NCI-H510A treated with DMSO at 0.1 percent for 48 hours (cell line): ENCODE measurements at regions not wholly inside any gene's neighbourhood (a gene's known extent, or its start where the extent isn't known, plus 50 kb on each side); places are given as distances from the start of the nearest gene placed in this dataset.

Experiments used
- DNase-seq: peaks from one replicate; lab custom pipeline; 2025; lab: John Stamatoyannopoulos, UW

DNA sequence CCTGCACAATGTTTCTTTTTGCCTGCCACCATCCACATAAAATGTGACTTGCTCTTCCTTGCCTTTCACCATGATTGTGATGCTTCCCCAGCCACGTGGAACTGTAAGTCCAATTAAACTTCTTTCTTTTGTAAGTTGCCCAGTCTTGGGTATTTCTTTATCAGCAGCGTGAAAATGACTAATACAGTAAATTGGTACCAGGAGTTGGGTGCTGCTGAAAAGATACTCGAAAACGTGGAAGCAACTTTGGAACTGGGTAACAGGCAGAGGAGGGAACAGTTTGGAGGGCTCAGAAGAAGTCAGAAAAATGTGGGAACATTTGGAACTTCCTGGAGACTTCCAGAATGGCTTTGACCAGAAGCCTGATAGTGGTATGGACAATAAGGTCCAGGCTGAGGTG, 425.3 kb downstream of the GPATCH2 start:
- DNase-seq, result no peak

DNA sequence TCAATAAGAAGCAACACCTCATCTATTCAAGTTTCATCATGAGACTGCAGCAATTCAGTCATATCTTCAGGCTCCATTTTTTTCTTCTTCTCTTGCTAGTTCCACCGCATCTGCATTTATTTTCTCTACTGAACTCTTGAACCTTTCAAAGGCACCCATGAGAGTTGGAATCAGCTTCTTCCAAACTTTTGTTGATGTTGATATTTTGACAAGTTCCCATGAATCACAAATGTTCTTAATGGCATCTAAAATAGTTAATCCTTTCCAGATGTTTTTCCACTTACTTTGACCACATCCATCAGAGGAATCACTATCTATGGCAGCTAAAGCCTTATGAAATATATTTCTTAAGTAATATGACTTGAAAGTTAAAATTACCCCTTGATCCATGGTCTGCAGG, 434.3 kb downstream of the GPATCH2 start:
- DNase-seq, result no peak

DNA sequence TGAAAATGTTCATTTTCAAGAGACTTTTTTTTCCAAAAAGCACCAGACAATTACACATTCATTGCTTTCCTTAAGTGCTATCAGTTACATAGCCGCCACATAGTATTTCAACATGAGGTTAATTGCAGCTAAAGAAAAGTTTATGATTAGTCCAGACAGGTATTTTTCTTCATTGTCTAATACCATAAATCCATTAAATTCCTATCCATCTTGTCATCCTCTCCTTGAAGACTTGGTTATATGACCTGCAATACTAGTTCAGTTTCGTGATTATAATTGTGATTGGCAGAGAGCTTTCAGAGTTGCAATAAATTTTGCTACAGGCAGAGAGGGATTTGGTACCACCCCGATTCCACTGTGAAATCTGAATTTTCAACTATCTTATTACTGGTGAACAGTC, 437.7 kb downstream of the GPATCH2 start:
- DNase-seq, result no peak

DNA sequence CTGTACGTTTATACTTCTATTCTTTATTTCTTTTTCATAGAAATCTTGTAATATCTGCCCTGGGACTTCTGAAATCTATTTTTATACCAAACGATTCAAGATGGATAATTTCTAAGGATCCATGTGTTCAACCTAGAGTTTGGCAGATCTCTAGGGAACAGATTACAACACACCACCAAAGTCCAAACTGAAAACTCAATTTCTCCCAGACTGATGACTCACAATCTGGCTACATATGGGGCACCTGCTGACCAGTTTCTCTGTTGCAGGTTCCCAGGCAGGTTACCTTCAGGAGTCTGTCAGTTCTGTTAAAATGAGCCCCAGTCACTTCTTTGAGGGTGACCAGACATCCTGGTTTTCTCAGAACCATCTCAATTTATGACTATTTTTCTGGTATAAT, 439.4 kb downstream of the GPATCH2 start:
- DNase-seq, result no peak

DNA sequence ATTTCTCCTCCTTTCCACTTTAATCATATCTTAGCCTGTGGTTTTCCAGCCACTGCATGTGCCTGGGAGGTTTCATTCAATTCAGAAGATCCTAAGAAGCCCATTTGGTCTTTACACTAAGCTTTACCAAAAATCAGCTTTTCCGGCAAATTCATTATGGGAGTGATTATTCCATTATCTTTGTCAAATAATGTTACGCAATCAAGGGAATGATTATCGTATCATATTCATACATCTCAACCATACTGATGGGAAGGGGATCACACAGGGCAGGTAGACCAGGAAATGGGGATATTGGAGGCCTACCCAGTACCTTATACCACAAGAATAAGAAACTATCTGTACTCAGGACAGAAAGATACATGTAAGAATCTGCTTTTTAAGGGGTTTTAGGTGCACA, 440.5 kb downstream of the GPATCH2 start:
- no peak for DNase-seq

DNA sequence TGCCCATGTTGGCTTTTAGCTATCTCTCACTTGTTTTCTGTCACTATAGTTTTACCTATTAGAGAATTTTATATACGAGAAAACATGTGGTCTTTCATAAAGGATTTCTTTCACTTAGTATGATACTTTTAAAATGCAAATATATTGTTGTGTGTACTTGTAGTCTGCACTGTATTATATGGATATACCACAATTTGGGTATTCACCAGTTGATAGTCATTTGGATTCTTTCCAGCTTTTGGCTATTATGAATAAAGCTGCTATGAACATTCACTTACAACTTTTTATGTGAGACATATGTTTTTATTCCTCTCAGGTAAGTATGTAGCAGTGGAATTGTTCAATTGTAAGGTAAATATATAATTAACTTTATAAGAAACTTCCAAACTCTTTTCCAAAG, 441.5 kb downstream of the GPATCH2 start:
- no peak for DNase-seq

DNA sequence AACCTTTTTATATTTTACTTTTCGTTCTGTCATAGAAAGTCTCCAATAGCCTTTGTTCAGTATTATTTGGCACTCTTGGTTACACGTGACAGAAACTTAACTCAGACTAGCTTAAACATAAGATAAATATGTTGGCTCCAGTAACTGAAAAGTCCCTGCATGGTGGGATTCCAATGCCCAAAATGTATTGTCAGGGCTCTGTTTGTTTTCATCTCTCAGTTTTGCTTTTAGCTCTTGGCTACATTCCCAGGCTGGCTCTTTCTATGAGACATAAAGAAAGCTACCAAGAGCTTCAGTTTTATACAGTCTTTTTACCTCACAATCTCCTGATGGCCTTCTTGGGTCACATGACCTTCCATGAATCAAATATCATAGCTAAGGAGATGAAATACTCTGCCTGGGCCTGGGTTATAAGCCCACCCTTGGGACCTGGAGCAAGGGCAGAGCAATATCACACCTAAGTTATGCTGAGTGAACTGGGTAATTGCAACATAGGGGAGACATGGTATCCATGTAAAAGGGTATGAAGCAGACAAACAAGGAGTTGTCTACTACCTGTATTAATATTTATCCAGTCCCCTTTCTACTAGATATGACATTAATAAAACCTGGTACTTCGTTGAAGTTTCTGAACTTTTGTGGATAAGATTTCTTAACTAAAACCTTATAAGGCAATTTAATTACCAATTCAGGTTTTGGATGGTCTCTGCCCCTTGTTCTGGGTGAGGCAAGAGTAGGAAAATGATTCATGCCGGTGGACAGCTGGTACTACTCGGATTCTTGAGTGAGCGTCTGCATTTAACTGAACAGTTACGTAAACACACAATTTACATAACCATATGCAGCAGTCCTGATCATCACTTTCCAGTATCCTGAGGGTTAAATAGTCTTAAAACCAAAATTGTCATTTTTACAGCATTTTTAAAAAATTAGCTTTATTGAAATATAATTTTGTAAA, 442.3 kb downstream of the GPATCH2 start:
- DNase-seq, result no peak

DNA sequence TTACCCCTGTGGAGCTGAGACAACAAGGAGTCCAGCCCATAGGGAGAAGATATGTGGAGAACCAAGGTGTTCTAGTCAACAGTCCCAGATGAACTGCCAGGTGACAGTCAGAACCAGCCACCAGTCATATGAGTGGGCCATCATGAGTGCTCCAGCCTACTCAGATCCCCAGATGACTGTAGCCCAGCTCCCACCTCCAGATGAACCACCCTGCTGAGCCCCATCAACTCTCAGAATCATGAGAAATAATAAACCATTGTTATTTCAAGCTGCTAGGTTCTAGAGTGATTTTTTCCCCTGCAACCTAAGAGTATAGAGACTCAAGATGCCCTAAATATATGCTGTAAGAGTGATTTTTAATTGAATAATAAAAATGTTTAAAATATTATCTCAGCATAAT, 444.2 kb downstream of the GPATCH2 start:
- DNase-seq, result no peak

DNA sequence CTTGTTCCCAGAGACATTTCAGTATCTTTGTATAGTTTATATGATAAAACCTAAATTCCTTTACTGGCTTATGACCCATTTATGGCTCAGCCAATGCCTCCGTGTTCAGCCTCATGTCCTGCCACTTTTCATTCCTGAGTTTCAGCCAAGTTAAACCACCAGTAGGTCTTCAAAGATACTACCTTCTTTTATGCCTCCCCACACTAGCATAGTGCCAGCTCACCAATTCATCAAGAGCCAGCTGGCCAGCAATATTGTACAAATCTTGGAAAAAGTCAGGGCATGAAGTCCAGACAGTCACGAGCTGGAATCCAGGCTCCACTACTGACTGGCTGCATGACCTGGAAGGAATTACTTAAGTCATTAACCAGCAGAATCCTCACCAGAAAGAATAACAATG, 446.0 kb downstream of the GPATCH2 start:
- no peak for DNase-seq

DNA sequence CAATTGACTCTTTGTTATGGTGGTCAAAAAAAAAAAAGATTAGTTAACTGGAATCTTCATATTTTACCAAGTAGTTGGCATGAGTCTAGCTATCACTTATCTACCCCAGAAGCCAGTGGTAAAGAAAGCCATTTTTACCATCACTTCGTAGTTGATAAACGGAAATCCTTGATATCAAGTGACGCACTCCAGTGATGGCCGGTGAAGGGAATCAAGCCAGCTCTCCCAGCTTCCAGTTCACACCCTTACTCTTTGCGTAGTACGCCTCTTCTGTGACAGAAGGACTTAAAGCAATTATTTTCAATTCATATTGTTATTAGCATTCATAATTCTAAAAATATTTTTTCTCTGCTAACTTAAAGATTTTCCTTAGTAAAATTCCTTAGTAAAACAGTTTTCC, 447.9 kb downstream of the GPATCH2 start:
- DNase-seq, result no peak

DNA sequence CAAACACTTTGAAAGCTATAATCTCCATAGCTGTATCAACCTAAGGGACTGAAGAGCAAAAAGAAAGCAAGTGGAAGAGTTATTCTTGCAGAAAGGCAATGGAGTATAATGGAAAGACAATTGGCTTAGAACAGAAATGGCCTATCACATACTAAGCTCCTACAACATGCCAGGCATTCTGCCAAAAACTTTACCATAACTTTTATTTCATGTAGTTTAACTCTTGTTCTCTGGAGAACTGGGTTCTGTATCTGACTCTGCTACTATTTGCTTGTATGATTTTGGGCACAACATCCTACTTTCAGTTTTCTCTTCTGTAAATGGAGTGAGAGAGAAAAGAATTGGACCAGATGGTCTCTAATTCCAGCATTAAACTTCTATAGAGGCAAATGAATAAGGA, 449.1 kb downstream of the GPATCH2 start:
- no peak for DNase-seq

DNA sequence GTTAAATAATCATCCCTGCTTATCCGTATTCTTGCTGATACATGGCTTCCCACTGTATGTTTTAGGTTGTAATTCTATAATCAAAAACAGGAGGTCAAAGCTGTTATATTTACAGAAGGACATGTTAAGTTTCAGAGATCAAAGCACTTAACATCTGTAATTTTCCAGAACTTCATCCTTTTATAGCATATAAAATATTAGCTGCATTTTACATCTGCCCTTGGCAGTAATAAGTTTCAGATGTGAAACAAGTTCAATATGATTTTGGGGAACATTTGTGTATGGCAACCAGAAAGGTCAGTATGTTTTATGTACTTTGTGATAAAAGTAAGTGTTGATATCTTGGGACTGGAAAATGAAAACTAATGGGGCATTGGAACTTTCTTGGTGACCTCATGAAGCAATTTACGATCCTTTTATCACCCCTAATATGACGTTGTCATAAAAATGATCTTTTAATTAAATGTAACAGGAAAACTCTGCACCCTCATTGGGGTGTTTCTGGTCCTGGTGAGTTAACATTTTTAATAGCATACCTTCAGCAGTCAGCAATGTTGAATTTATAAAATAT, 449.6 kb downstream of the GPATCH2 start:
- DNase-seq, result no peak

DNA sequence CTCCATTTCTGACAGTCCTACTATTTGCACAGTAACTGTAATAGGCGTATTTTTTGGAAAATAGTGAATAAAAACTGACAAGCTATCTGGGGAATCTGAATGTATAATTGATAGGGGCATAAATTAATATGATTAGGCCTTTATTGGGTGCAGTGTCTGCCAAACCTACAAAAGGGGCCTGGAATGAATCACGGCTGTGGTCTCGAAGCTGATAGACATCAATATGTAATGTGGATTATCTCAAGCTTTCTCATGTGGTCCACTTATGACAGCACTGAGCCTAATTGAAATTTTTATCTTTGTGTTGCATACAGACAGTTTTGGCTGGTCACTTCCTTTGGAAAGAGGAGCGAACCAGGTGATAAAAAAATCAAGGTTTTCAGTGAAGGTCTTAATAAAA, 450.4 kb downstream of the GPATCH2 start:
- no peak for DNase-seq

DNA sequence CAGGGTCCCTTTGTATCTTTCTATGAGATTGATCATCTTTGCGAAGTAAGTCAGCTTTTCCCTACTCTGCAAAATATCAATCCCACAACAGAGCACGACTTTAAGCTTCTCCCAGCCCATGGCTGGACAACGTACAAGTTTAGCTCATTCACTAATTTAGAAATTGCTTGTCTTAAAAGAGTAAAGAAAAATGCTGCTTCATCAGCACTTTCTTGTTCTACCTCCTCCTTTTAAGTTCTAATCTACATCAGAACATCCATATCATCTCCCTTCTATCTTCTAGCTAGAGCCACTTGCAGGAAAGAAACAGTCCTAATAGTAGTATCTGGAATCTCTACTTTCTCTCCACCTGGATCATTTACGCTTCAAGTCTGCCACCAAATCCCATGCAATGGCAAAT, 441.2 kb upstream of the ESRRG start:
- DNase-seq, result no peak

DNA sequence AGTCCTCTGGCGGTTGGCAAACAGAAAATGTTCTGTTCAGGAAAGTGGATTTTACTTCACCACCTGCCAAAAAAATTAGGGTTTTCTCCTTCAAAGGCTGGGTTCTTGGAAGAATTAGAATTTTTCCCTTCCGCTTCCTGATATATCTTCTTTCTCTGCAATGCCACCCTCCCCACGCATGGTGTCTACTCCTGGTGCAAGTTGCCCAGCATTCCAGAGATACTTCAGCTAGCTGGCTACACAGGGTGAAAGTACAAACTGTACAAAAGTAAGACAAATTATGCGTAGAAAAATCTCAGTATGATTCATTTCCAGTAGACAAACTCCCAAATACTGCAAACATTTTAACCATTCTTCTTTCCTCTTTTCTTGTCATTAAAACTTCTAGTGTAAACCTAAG, 430.1 kb upstream of the ESRRG start:
- DNase-seq, result no peak

DNA sequence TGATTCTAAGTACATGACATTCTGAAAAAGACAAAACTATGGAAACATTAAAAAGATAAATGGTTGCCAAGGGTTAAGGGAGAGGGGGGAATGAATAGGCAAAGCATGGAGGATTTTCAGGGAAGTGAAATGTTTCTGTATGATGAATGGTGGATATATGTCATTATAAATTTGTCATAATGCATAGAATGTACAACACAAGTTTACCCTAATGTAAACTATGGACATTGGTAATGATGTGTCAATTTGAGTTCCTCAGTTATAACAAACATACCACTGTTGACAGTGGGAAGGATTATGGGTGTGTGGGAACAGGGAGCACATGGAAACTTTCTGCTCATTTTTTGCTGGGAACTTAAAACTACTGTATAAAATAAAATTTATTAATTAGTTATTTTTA, 427.1 kb upstream of the ESRRG start:
- DNase-seq, result no peak

DNA sequence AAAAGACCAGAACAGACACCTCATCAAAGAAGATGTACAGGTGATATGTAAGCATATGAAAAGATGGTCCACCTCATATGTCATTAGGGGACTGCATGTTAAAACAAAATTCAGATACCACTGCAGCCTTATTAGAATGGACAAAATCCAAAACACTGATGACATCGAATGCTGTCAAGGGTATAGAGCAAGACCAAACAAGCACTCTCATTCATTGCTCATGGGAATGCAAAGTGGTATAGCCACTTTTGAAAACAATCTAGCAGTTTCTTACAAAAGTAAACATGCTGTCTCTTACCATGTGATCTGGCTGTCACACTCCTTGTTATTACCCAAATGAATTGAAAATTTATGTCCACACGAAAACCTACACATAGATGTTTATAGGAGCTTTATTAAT, 426.6 kb upstream of the ESRRG start:
- DNase-seq, result no peak

DNA sequence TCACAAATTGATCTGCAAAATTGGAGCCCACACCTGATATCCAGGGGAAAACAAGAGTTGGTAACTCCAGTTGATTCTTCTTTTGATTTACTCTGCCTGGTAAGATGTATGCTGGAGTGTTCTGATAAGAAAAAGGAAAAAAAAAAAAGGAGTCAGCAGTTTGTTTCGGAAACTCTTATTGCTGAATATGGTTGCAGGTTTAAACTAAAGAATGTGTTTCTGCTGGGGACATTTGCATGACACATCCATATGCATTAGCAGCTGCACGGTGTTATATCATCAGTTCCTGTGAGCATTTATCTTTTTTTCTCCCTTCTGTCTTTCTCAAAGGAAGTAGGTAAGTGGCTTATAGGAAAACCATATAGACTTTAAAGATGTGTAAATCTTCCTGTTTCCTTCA, 418.5 kb upstream of the ESRRG start:
- no peak for DNase-seq

DNA sequence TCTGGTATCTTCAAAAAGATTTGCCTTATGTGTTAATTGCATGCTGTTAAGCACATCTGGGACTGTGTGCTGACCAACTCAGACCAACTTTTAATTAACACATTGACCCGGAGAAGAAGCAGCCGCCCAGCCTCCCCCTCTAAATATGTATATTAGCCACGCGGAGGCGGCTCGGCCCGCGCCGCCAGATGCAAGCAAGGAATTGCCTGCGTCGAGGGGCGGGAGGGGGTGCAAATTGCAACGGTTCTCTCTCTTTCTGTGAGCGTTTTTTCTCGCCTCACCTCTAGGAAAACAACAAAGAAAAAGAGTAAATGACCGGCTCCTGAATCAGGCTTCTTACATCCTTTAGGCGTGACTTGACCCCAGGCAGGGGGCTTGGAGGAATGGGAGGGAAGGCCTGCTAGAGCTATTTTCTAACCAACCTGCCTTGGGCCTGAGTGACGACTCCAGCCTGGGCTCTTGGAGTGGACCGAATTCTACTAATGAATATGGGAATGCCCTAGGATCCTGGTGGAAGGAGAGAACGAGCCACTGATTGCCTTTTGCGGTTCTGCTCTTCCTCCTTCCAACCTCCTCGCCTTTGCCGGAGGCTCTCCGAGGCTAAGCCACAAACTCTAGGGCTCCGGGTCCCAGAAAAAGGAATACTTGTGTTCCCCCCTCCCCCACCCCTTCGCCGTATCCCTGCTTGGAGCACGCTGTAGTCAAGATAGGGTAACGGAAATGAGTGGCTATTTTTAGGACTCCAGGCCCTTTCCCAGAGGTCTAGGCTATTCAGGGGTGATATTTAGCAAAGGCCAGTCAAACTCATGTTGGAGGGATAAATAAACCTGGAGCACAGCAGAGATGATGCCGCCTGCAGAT, 417.0 kb upstream of the ESRRG start:
- DNase-seq, result no peak

DNA sequence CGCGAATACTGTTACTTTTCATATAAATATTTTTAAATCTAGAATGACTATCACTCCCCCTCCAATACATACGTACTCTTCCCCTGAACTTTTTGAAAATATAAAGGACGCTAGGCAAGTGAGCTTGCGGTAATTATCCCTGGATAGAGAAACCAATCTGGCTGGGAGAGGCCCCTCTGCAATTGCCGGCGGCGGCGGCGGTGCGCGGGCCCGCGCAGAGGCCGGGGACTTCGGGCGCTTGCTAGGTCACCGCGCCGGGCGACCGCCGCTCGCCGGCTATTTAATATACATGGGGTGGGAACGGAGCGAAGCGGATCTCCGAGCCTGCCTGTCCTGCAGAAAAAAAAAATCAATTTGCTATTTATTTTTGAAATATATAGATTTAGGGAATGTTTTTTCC, 416.3 kb upstream of the ESRRG start:
- no peak for DNase-seq

DNA sequence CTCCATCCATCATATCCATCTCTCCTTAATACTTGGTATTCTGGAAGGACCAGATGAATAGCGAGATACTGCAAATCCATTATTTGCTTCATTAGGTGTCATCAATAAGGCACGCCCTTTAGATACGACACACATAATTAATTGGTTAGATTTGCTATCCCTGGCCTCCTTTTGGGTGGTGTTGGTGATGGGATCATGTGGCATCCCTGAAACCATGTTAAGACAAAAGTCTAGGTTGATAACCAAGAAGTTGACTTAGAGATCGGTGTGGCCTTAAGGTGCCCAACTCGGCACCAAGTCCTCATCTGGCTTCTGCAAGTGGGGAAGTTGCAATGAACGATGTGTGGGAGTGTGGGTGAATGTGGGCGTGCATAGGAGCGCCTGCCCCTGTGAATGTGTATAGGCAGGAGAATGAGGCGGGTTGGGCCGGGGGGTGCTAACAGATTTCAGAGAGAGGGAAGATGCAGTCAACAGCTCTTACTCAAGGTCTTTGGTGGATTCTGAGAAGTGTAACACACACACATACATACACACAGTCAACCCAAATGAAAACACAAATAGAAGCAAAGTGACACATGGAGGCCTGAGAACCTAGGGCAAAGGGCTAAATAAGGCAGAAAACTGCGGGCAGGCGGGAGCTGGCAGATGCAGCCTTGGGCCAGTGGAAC, 415.7 kb upstream of the ESRRG start:
- no peak for DNase-seq

DNA sequence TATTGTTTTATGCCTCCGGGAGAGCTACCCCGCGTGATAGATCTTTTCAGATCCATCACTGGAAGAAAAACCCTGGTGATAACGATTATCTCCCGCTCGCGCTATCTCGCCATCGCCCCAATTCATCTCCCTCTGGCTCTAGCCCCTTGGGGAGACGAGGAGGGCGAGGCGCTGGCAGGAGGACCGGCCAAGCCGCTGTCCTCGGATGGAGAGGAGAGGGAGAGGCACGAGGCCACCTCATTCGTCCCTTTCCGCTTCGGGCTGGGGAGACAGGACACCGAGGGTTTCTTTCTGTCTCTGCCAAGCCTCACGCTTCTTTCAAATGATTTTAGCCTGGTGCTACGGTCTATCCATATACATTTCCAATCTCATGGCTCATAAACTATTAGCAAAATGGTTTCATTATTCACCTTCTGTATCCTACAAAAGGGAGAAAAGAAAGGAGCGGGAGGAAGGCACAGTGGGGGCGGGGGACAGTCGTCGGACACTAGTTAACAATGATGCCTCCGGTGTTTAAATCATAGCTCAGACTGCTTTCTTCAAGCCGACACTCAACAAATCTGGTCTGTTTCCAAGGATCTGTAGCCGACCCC, 415.0 kb upstream of the ESRRG start:
- no peak for DNase-seq
